Endothelial cell (in vitro differentiated cells): ENCODE measurements at regions not wholly inside any gene's neighbourhood (a gene's known extent, or its start where the extent isn't known, plus 50 kb on each side); places are given as distances from the start of the nearest gene placed in this dataset.

Source experiments
- DNase-seq: peaks from one replicate; pipeline ENCODE4 v3.0.0; 2021; ENCODE audit warnings: low spot score
- H3K27ac Mint-ChIP-seq: one replicate; pipeline ENCODE4 v1.8.0; 2021; ENCODE audit warnings: mixed read lengths, inconsistent platforms; ENCODE audit not compliant: unreplicated experiment
- H3K27me3 Mint-ChIP-seq: one replicate; pipeline ENCODE4 v1.8.0; 2021; ENCODE audit warnings: mild to moderate bottlenecking, moderate library complexity, mixed read lengths, inconsistent platforms; ENCODE audit not compliant: unreplicated experiment
- H3K36me3 Mint-ChIP-seq: one replicate; pipeline ENCODE4 v1.8.0; 2021; ENCODE audit warnings: mild to moderate bottlenecking, low read depth, mixed read lengths, inconsistent platforms; ENCODE audit not compliant: unreplicated experiment
- H3K4me1 Mint-ChIP-seq: one replicate; pipeline ENCODE4 v1.8.0; 2021; ENCODE audit warnings: mild to moderate bottlenecking, mixed read lengths, inconsistent platforms; ENCODE audit not compliant: unreplicated experiment
- H3K4me3 Mint-ChIP-seq: one replicate; pipeline ENCODE4 v1.8.0; 2021; ENCODE audit warnings: mild to moderate bottlenecking, mixed read lengths, inconsistent platforms; ENCODE audit not compliant: unreplicated experiment
- H3K9me3 Mint-ChIP-seq: one replicate; pipeline ENCODE4 v1.8.0; 2021; ENCODE audit warnings: mixed read lengths, inconsistent platforms; ENCODE audit not compliant: unreplicated experiment
- CTCF ChIP-seq: fragments of 200-600 bp; sonication (generic); IDR thresholded peaks from one replicate; pipeline ENCODE4 v1.5.0; 2021; ENCODE audit warnings: antibody characterized with exemption; ENCODE audit not compliant: unreplicated experiment

GRCh38 chr1:199449681-199450080 lies 577.8 kb upstream of the NR5A2 start:
- H3K36me3 Mint-ChIP-seq: no peaks in the 10 kb centered on the region
- no peak overlapping the region for H3K4me3 Mint-ChIP-seq
- no peak for TF ChIP-seq CTCF
- no peaks in the 10 kb centered on the region for H3K9me3 Mint-ChIP-seq
- DNase-seq: no peak
- no peak overlapping the region for H3K27ac Mint-ChIP-seq
- H3K27me3 Mint-ChIP-seq: no peaks in the 10 kb centered on the region
- H3K4me1 Mint-ChIP-seq: no peaks in the 10 kb centered on the region

GRCh38 chr1:199452627-199453026 lies 574.9 kb upstream of the NR5A2 start:
- DNase-seq: no peak
- Mint-ChIP-seq H3K27ac (no peak overlapping the region), H3K27me3 (no peaks in the 10 kb centered on the region), H3K4me1 (no peaks in the 10 kb centered on the region), H3K36me3 (no peaks in the 10 kb centered on the region), H3K9me3 (no peaks in the 10 kb centered on the region), H3K4me3 (no peak overlapping the region)
- TF ChIP-seq CTCF: no peak

DNA sequence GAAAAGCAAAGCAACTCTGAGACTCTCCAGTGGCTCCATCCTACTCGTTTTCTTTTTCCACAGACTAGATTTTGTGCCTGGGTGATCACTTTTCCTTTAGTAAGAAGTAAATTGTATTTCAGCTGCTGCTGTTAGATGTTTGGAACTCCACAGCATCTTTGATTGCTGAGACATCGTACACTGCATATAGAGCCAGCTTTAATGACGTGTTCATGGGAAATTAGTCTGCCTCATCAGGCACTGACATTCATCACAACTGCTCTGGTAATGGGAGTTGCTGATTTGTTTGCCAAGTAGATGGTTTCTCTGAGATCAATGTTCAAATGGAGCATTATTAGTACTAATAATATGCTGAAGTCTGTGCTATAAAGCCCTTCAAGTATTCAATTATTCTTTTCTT lies 573.8 kb upstream of the NR5A2 start:
- no peak for TF ChIP-seq CTCF
- no peak overlapping the region for H3K4me3 Mint-ChIP-seq
- no peaks in the 10 kb centered on the region for H3K36me3 Mint-ChIP-seq
- H3K27me3 Mint-ChIP-seq: no peaks in the 10 kb centered on the region
- H3K9me3 Mint-ChIP-seq: no peaks in the 10 kb centered on the region
- no peak for DNase-seq
- H3K27ac Mint-ChIP-seq: no peak overlapping the region
- no peaks in the 10 kb centered on the region for H3K4me1 Mint-ChIP-seq

DNA sequence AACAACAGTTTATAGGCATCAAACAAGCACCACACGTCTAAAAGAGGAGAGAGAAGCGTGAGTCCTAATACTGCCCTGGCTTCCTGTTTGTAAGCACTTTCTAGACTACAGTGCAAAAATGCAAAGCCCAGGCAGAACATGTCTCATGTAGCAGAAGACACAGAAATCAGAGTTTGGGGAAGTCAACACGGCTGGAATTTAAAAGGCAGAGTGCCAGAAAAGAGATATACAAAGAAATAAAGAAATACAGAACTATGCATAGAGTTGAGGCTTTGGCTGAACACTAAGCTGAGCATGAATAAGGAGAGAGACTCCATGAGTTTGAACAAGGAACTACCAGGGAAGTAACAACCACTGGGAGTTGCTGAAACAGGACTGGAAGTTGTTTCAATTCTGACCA lies 566.6 kb upstream of the NR5A2 start:
- H3K27ac Mint-ChIP-seq: no peak overlapping the region
- H3K36me3 Mint-ChIP-seq: no peaks in the 10 kb centered on the region
- no peak overlapping the region for H3K4me3 Mint-ChIP-seq
- no peak for TF ChIP-seq CTCF
- DNase-seq: no peak
- H3K27me3 Mint-ChIP-seq: no peaks in the 10 kb centered on the region
- H3K9me3 Mint-ChIP-seq: no peaks in the 10 kb centered on the region
- H3K4me1 Mint-ChIP-seq: no peaks in the 10 kb centered on the region

DNA sequence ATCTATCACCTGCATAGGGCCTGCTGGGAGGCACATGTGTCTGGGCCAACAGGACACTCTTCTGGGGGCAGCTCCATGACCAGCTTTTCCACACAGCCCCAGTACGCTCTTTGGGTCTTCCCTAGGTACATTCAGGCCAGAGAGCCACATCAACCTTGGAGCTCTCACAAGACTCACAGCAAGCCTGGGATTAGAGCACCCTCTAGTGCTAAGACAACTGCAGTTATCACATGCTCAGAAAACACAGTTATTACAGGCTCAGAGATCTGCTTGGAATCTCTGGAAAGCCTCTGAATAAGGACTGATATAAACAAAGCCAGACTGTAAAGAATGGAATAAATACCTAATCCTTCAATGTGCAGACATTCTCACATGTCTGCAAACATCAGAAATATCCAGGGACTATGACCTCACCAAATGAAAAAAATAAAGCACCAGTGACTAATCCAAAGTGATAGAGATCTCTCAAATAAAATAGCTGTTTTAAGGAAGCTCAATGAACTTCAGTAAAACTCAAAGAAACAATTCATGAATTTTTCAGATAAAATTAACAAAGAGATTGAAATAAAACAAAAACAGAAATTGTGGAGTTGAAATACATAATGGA lies 563.9 kb upstream of the NR5A2 start:
- Mint-ChIP-seq H3K9me3 (no peaks in the 10 kb centered on the region), H3K27me3 (no peaks in the 10 kb centered on the region), H3K27ac (no peak overlapping the region), H3K4me3 (no peak overlapping the region), H3K36me3 (no peaks in the 10 kb centered on the region), H3K4me1 (no peaks in the 10 kb centered on the region)
- DNase-seq: peak; percentile 63
- no peak for TF ChIP-seq CTCF
